ENCODE measurements at regions not wholly inside any gene's neighbourhood (a gene's known extent, or its start where the extent isn't known, plus 50 kb on each side); places are given as distances from the start of the nearest gene placed in this dataset.

DNA sequence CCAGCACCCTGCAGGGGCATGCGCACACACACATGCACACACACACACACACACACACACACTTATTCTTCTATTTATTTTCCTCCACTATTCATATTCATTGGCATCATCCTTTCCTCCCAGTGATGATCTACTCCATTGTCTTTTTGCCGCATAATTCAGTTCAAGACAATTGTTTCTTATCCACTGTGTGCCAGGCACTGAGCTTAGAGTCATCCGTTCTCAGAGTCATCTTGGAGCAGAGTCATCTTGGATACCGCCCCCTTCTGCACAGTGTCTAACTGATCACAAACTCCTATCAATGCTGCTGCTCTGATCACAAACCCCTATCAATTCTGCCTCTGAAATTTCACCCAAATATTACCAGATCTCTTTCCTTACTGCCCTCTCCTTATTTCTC, 102.8 kb upstream of the PROX1 start:
- POLR2A ChIA-PET = no interaction called here
- H3K27ac Mint-ChIP-seq = no peak overlapping the region
- peaks cover 2% of the 10 kb centered on the region for H3K27me3 Mint-ChIP-seq
- H3K4me1 Mint-ChIP-seq = peaks cover 3% of the 10 kb centered on the region
- H3K36me3 Mint-ChIP-seq = no peaks in the 10 kb centered on the region
- no peak overlapping the region for H3K4me3 Mint-ChIP-seq
- DNase-seq = no peak
- H3K9me3 Mint-ChIP-seq = no peaks in the 10 kb centered on the region
- no peak for ATAC-seq (ENCODE audit: low read depth)

DNA sequence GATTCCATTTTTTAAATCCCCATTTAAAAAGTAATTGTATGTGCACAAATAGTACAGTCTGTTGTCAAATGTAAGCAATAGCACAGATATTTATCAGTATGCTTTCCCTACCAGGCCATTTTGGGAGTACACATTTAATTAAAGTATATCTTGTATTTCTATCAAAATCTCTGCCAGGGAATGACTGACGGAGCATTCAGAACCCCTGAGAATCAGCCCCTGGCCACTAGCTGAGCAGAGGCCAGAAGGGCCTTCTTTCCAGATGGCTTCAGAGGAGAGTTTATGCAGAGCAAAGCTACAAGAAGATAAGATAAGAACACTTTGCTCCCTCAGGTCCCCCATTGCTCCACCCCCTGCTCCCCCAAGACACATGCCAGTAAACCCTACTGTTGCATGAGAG, 99.9 kb upstream of the PROX1 start:
- Mint-ChIP-seq H3K4me3 (no peak overlapping the region), H3K9me3 (no peaks in the 10 kb centered on the region), H3K27me3 (no peaks in the 10 kb centered on the region), H3K4me1 (peaks cover 3% of the 10 kb centered on the region), H3K27ac (no peak overlapping the region), H3K36me3 (no peaks in the 10 kb centered on the region)
- POLR2A ChIA-PET = no interaction called here
- ATAC-seq (ENCODE audit: low read depth) (no peak), DNase-seq (no peak)

DNA sequence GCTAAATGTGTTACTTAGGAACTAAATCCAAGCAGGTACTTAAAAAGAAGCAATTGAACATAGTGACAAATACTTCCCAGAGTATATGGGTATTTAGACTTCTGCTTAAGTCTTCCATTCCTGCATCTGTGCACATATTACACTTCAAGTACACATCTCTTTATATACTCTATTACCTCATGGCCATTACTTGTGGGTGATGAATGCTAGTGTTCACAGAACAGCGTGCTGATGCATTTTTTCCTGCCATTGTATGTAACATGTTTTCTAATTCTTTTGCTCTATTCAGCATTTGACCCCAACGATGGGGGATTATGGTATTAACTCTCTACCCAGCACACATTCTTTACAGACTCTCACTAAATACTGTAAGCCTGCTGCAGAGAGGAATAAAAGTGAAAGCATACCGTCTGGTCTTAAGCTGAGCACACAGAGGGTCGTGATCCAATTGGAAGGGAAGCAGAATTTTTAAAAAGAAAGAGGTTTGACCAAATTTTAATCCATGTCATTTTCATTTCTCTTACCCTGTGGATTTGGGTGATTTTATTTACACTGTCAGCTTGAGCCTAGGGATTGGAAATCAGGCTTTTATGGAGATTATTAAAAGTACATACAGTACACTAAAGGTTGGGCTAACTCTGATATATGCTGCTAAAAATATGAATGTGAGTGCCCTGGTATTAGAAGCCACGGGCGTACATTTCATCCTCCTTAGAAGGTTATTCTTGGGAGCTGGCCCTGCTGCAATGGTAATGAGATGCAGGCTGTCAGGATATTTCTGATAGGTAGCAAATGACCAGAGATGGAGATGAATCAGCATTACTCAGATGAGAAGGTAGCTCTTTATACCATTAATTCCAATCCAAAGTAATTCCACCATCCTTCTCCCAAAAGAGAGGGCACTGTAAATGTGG, 95.5 kb upstream of the PROX1 start:
- no peak overlapping the region for H3K27ac Mint-ChIP-seq
- H3K9me3 Mint-ChIP-seq = no peaks in the 10 kb centered on the region
- no peaks in the 10 kb centered on the region for H3K36me3 Mint-ChIP-seq
- DNase-seq = no peak
- ATAC-seq (ENCODE audit: low read depth) = no peak
- no peaks in the 10 kb centered on the region for H3K4me1 Mint-ChIP-seq
- no peak overlapping the region for H3K4me3 Mint-ChIP-seq
- POLR2A ChIA-PET = no interaction called here
- peaks cover 2% of the 10 kb centered on the region for H3K27me3 Mint-ChIP-seq

DNA sequence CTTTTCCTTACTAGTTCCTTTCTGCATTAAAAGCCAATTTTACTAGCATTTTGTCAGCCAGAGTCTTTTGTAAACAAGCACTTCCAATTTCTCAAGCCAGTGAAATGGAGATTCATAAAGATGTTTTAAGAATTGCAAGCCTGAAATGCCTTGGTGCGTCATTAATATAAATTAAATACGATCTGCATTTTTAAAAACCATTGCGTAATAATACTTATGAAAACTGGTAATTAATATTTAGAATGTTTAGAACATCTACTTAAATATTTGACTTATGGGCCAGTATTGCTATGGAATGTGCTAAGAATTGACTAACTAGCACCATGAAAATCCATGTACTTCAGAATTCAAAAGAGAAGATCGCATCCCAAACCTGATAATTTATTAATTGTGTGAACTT, 89.1 kb upstream of the PROX1 start:
- Mint-ChIP-seq H3K4me1 (no peaks in the 10 kb centered on the region), H3K27me3 (peaks cover 2% of the 10 kb centered on the region), H3K27ac (no peak overlapping the region), H3K9me3 (no peaks in the 10 kb centered on the region), H3K4me3 (no peak overlapping the region), H3K36me3 (no peaks in the 10 kb centered on the region)
- ATAC-seq (ENCODE audit: low read depth) = no peak
- POLR2A ChIA-PET = no interaction called here
- DNase-seq = no peak

GRCh38 chr1:213899413-213899812, 88.4 kb upstream of the PROX1 start:
- H3K9me3 Mint-ChIP-seq = no peaks in the 10 kb centered on the region
- peaks cover 2% of the 10 kb centered on the region for H3K27me3 Mint-ChIP-seq
- H3K36me3 Mint-ChIP-seq = no peaks in the 10 kb centered on the region
- no peaks in the 10 kb centered on the region for H3K4me1 Mint-ChIP-seq
- no peak overlapping the region for H3K4me3 Mint-ChIP-seq
- ATAC-seq (ENCODE audit: low read depth) = no peak
- POLR2A ChIA-PET = no interaction called here
- no peak overlapping the region for H3K27ac Mint-ChIP-seq
- no peak for DNase-seq

- no peak for DNase-seq
- H3K36me3 Mint-ChIP-seq = no peaks in the 10 kb centered on the region
- H3K4me1 Mint-ChIP-seq = no peaks in the 10 kb centered on the region
- POLR2A ChIA-PET = no interaction called here
- H3K4me3 Mint-ChIP-seq = no peak overlapping the region
- H3K27me3 Mint-ChIP-seq = no peaks in the 10 kb centered on the region
- H3K9me3 Mint-ChIP-seq = no peaks in the 10 kb centered on the region
- no peak overlapping the region for H3K27ac Mint-ChIP-seq
- ATAC-seq (ENCODE audit: low read depth) = no peak
These were observed 82.4 kb upstream of the PROX1 start for GRCh38 chr1:213905344-213905743.

- H3K4me3 Mint-ChIP-seq = no peak overlapping the region
- no peak overlapping the region for H3K27ac Mint-ChIP-seq
- ATAC-seq (ENCODE audit: low read depth) (no peak), DNase-seq (no peak)
- H3K4me1 Mint-ChIP-seq = no peaks in the 10 kb centered on the region
- H3K27me3 Mint-ChIP-seq = no peaks in the 10 kb centered on the region
- H3K36me3 Mint-ChIP-seq = no peaks in the 10 kb centered on the region
- H3K9me3 Mint-ChIP-seq = no peaks in the 10 kb centered on the region
- POLR2A ChIA-PET = no interaction called here
These were observed 79.3 kb upstream of the PROX1 start for GRCh38 chr1:213908521-213908920.

DNA sequence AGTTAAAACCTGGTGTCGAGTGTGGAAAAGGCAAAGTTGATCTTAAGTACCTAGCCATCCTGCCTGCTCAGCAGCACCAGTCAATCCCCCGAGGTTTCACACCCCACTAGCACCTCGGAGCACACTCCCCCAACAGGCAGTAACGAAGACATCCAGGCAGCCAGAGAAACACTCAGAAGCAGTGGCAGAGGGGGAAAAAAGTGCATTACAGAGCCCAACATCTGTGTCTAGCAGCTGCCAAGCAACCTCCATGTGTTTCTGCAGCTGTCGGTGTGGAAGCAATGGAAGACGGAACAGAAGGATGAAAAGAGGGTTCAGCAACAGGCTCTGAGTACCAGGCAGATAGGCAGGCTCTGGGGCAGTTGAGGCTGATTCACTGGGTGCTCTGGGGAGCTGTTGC, 73.4 kb upstream of the PROX1 start:
- no peak overlapping the region for H3K4me3 Mint-ChIP-seq
- H3K27me3 Mint-ChIP-seq = peaks cover 2% of the 10 kb centered on the region
- no peaks in the 10 kb centered on the region for H3K9me3 Mint-ChIP-seq
- H3K27ac Mint-ChIP-seq = no peak overlapping the region
- no peaks in the 10 kb centered on the region for H3K36me3 Mint-ChIP-seq
- H3K4me1 Mint-ChIP-seq = peaks cover 2% of the 10 kb centered on the region
- POLR2A ChIA-PET = no interaction called here
- no peak for ATAC-seq (ENCODE audit: low read depth)
- no peak for DNase-seq

GRCh38 chr1:213921311-213921710, 66.5 kb upstream of the PROX1 start:
- Mint-ChIP-seq H3K27me3 (peaks cover 2% of the 10 kb centered on the region), H3K27ac (no peak overlapping the region), H3K36me3 (no peaks in the 10 kb centered on the region), H3K4me1 (no peaks in the 10 kb centered on the region), H3K9me3 (peaks cover 5% of the 10 kb centered on the region), H3K4me3 (no peak overlapping the region)
- POLR2A ChIA-PET = no interaction called here
- no peak for ATAC-seq (ENCODE audit: low read depth)
- DNase-seq = no peak

- peaks cover 1% of the 10 kb centered on the region for H3K27me3 Mint-ChIP-seq
- H3K27ac Mint-ChIP-seq = no peak overlapping the region
- ATAC-seq (ENCODE audit: low read depth) (no peak), DNase-seq (no peak)
- no peak overlapping the region for H3K4me3 Mint-ChIP-seq
- POLR2A ChIA-PET = no interaction called here
- peaks cover 5% of the 10 kb centered on the region for H3K9me3 Mint-ChIP-seq
- no peaks in the 10 kb centered on the region for H3K4me1 Mint-ChIP-seq
- no peaks in the 10 kb centered on the region for H3K36me3 Mint-ChIP-seq
These were observed 66.1 kb upstream of the PROX1 start for GRCh38 chr1:213921712-213922111.

DNA sequence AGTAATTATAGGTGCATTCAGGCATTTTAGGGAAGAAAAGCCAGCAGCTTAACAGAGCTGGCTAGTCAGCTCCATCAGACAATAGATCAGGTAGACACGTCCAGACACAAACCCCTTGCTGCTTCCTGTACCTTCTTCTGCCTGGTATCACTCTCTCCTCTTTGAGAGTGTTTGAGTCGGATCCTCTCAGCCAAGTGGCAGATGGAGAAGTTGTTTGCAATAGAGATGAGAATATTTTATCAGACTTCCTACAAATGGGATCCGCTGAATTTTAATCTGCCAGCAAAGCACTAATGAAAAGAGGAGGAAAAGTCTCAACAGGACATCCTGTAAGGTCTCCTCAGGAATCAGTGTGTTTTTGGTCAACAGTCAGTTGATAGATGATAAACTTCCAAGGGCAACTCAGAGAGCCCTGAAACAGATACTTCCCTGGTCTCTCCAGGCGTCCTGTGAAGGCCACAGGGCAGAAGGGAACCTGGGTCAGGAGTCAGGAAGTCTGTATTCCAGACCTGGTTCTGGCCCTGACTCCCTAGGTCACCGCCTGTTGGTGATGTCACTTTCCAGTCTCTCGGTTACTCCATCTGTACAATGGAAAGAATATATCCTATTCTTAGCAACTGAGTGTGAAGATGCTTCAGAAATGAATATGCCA, 62.1 kb upstream of the PROX1 start:
- Mint-ChIP-seq H3K4me3 (no peak overlapping the region), H3K27me3 (no peaks in the 10 kb centered on the region), H3K4me1 (no peaks in the 10 kb centered on the region), H3K36me3 (no peaks in the 10 kb centered on the region), H3K27ac (no peak overlapping the region), H3K9me3 (peaks cover 5% of the 10 kb centered on the region)
- POLR2A ChIA-PET = no interaction called here
- no peak for DNase-seq
- no peak for ATAC-seq (ENCODE audit: low read depth)

GRCh38 chr1:213927846-213928245, 59.9 kb upstream of the PROX1 start:
- DNase-seq (no peak), ATAC-seq (ENCODE audit: low read depth) (no peak)
- Mint-ChIP-seq H3K4me3 (no peak overlapping the region), H3K4me1 (no peaks in the 10 kb centered on the region), H3K36me3 (no peaks in the 10 kb centered on the region), H3K27me3 (no peaks in the 10 kb centered on the region), H3K9me3 (peaks cover 5% of the 10 kb centered on the region), H3K27ac (no peak overlapping the region)
- POLR2A ChIA-PET = no interaction called here

DNA sequence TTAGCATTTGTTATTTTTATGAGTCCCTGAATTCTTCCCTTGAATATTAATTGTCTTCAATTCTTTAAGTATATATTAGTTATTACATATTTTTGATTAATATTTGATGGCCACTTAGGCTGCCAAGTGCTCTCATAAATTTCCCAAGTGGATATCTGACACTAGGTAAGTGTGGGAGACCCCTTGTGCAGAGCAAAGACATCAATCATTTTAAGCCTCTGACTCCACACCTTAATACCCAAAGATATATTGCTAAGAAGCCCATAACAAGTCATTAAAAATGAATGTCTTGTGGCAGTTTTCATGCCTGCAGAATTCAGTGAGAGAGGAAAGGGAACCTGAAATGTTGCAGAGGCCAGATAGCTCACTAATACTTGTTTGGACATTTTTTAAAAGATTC, 58.4 kb upstream of the PROX1 start:
- Mint-ChIP-seq H3K4me1 (no peaks in the 10 kb centered on the region), H3K27ac (no peak overlapping the region), H3K4me3 (no peak overlapping the region), H3K9me3 (peaks cover 1% of the 10 kb centered on the region), H3K36me3 (no peaks in the 10 kb centered on the region), H3K27me3 (no peaks in the 10 kb centered on the region)
- POLR2A ChIA-PET = no interaction called here
- DNase-seq = no peak
- ATAC-seq (ENCODE audit: low read depth) = no peak

DNA sequence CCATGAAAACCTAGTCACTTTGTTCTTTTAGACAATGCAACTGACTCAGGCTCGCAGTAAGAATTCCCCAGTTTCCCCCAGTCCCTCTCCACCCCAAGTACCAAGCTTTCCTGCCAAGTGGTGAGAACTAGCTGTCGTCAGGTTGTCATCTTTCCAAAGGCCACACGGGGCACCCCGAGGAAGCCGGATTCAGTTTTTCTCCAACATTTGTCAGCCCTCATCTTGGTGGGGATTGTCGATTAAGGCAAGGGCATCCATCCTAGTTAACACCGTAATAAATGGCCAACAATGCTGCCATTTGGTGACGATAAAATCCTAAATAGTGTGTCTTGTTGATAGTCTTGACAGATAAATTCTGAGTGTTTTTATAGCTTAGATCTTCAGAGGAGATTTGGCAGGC, 55.9 kb upstream of the PROX1 start:
- Mint-ChIP-seq H3K9me3 (no peaks in the 10 kb centered on the region), H3K27ac (no peak overlapping the region), H3K4me1 (no peaks in the 10 kb centered on the region), H3K27me3 (no peaks in the 10 kb centered on the region), H3K4me3 (no peak overlapping the region), H3K36me3 (no peaks in the 10 kb centered on the region)
- no peak for ATAC-seq (ENCODE audit: low read depth)
- POLR2A ChIA-PET = no interaction called here
- no peak for DNase-seq
